NCI-H446 (cell line): ENCODE measurements at regions not wholly inside any gene's neighbourhood (a gene's known extent, or its start where the extent isn't known, plus 50 kb on each side); places are given as distances from the start of the nearest gene placed in this dataset.
"Not testable (repeated sequence)": the region's sequence is repeated elsewhere in the genome, so short reads cannot be mapped to it uniquely, and the experiment has no call there.

Source experiments
- DNase-seq, 2 experiments: peaks; one replicate each; lab custom pipeline; 2025; lab: John Stamatoyannopoulos, UW

DNA sequence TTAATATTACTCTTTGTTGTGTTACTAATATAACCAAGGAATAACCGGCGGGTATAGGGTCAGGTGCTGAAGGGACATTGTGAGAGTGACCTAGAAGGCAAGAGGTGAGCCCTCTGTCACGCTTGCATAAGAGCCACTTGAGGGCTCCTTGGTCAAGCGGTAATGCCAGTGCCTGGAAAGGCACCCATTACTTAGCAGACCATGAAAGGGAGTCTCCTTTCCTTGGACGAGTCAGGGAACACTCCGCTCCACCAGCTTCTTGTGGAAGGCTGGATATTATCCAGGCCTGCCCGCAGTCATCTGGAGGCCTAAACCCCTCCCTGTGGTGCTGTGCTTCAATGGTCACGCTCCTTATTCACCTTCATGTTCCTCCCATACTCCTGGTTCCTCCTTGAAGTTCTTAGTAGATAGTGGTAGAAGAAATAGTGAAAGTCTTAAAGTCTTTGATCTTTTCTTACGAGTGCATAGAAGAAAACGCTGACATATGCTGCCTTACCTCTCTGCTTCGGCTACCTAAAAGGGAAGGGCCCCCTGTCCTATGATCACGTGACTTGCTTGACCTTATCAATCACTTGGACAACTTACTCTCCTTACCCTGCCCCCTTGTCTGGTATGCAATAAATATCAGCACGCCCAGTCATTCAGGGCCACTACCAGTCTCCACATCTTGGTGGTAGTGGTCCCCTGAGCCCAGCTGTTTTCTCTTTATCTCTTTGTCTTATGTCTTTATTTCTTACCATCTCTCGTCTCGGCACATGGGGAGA lies 59.6 kb upstream of the DMRTB1 start:
- DNase-seq: not testable (repeated sequence)

DNA sequence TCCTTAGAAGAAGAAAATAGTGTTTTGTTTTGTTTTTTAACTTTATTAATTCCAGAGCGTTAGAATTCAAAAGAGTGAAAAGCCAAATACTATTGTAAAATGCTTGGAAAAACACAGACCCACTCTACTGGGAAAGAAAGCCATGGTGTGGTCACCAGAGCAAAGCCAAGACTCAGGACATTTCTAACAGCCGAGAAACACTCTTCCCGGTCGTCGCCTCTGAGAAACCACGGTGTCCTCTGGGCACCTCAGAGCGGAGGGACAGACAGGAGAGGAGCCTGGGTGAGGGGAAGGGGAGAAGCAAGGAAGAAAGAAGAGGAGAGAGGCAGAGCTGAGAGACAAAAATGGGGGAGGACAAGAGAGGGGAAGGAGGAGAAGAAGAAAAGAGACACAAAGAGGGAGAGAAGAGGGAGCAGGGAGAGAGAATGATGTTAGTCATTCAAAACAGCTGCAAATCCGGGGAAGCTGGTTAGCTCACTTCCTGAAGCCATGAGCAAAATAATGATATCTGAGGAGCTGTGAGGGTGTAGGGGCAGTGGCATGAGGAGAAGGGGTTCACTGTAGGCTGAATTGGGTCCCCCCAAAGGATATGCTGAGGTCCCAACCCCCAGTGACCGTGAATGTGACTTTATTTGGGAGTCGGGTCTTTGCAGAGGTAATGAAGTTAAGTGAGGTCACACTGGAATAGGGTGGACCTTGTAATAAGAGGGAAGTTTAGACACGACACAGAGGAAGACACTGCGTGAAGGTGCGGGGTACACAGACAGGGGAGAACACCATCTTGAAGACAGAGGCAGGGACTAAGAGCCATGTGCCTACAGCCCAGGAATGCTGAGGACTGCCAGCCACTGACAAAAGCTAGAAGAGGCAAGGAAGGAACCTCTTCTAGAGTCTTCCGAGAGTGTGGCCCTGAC lies 58.2 kb upstream of the DMRTB1 start:
- no peak for DNase-seq

DNA sequence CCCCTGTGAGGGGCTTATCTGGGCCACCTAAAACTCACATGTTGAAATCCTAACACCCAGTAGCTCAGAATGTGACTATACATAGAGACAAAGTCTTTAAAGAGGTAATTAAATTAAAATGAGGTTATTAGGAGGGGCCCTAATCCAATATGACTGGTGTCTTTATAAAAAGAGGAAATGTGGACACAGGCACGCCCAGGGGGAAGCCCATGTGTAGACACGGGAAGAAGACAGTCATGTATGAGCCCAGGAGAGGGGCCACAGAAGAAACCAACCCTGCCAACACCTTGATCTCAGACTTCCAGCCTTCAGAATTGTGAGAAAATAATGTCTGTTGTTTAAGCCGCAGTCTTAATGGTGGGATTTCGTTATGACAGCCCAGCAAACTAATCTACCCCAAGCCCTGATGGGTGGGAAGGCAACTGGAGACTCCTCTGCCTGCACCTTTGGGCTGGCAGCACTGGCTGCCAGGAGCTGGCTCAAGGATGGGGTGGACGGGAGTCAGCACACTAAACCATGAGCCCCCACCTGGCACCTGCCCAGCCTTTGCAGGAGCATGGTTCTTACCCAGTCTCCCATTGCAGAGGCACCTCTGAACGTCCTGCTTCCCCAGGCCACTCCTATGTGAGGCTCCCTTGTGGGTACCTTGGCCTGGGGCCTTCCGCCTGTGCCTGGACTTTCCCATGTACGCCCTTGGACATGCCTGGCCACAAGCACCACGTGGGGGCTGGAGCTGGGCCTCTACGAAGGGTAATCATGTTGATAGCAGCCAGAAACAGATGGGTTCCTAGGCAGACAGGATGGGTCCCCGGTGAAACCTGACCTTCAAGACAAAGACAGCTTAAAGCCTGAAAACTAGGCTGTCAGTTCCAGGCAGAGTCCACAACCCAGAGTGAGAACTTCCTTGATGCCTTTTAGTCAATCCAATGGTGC lies 57.1 kb upstream of the DMRTB1 start:
- no peak for DNase-seq

DNA sequence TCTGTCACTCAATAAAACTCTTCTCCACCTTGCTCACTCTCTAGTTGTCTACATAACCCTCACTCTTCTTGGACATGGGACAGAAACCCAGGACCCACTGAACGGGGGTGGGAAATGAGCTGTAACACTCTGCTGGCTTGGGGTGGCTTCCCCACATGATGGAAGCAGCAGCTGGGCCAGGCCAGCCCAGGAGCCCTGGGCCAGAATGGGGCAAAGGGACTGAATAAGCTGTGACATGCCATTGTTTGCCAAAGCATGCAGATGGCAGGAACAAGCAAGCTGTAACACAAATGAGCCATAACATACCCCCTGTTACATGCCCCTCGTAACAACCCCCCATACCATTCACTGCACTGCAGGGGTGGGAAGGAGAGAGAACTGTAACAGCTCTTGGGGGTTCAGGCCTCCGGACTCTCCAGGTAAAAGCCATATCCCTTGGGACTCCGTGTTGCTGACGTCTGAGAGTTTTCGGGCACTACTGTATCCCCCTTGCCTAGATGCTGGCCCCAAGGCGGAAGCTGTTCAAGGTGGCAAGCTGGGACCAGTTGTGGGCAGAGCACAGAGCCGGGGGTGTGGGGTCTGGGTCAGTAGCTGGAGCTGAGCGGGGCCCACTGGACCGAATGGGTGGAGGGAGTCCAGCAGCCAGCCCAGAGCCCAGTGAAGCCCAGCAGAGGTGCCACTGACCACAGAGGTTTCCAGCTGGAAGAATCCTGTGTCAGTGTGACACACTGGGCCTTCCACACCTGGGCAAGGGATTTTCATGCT lies 56.1 kb upstream of the DMRTB1 start:
- DNase-seq: no peak

DNA sequence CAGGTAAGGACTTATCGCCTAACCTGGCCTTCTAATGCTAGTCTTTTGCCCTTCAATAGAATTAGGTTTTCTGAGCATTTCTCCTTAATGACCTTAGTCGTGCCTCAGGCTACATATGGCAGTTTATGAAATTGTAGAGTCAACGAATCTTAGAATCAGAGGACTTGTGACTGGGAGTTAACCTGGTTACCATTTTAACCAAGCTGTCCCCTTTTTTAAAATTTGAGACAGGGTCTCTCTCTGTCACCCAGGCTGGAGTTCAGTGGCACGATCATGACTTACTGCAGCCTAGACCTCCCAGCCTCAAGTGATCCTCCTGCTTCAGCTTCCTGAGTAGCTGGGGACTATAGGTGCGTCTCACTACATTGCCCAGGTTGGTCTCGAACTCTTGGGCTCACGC lies 53.5 kb upstream of the DMRTB1 start:
- no peak for DNase-seq

DNA sequence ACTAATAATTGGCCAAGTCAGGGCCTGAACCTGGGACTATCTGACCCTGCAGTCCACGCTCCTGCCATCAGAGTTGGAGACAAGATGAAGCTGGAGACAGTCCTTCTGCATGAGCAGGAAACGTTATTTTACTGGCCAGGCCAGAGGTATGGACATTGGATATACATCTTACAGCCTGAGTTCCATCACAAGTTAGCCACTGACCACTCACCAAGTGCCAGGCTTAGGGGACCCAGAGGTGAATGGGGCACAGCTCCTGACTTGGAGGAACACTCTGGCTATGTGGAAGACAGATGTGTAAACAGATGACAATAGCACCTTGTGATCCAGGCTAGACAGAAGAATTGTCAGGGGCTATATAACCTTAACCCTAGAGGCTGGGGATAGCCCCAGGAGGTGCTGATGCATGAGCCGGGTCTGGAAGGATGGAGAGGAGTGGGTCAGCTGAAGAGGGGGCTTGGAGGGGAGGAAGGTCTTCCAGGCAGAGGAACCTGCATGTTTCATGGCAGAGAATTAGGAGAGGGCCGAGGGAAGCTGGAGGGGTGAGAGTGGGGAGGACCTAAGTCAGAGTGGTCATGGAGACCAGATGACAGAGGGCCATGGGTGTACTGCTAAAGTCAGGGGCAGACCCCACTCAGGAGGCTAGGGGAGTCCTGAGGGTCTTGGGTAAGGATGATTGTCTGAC lies 52.5 kb upstream of the DMRTB1 start:
- DNase-seq: no peak

DNA sequence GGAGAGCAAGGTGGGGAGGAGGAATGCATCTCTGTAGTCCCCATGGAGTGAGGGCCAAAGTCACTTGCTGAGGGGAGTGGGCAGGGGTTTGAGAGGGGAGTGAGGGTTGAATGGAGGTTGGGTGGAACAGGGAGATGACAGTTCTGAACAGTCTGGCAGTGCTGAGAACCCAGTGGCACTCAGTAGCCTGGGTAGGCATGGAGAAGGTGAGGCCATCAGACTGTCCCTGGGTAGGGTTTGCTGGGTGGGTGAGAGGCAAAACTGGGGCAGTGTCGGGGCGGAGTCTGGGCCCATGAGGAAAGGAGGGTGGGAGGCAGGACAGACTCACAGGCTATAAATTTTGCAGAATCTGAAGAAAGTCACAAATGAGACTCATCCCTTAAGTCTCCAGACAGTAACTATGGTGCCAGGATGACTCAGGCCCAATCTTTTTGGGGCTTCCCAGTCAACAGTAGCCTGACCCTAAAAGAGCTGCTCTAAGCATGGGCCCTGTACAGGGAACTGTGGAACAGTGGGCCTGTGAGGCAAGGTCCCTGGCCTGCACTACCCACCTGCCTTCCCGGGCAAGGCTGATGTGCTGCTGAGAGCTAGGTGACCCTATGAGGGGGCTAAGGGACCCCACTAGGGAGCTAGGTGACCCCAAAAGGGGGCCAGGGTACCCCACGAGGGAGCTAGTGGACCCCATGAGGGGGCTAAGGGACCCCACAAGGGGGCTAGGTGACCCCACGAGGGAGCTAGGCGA lies 51.0 kb upstream of the DMRTB1 start:
- DNase-seq: no peak

DNA sequence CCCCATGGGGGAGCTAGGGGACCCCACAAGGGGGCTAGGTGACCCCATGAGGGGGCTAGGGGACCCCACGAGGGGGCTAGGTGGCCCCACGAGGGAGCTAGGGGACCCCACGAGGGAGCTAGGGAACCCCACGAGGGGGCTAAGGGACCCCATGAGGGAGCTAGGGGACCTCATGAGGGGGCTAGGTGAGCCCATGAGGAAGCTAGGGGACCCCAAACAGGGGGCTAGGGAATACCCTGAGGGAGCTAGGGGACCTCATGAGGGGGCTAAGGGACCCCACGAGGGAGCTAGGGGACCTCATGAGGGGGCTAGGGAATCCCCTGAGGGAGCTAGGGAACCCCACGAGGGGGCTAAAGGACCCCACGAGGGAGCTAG lies 50.5 kb upstream of the DMRTB1 start:
- DNase-seq: no peak

DNA sequence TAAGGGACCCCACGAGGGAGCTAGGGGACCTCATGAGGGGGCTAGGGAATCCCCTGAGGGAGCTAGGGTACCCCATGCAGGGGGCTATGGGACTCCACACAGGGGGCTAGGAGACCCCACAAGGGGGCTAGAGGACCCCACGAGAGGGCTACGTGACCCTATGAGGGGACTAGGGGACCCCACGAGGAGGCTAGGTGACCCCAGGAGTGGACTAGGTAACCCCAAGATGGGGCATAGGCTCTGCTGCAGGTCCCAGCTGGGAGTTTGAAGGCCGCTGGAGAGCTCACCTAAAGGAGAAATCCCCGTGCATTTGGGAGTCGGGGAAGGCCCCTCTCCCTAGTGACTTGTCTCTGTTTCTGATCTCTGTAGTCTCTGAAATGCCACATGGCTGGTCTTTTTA lies 50.0 kb upstream of the DMRTB1 start:
- no peak for DNase-seq
